ENCODE measurements at regions not wholly inside any gene's neighbourhood (a gene's known extent, or its start where the extent isn't known, plus 50 kb on each side); places are given as distances from the start of the nearest gene placed in this dataset.
A peak's percentile ranks its signal among the peaks of the same experiment; 100 is the strongest.
"Not testable (repeated sequence)": the region's sequence is repeated elsewhere in the genome, so short reads cannot be mapped to it uniquely, and the experiment has no call there.

GRCh38 chr20:58033026-58033536, 195.4 kb downstream of the ANKRD60 start:
- DNase-seq = no peak

- DNase-seq = no peak
Measured at GRCh38 chr20:58032599-58032998, 195.9 kb downstream of the ANKRD60 start.

- DNase-seq = not testable (repeated sequence)
Measured at GRCh38 chr20:58031350-58031749, 197.1 kb downstream of the ANKRD60 start.

- DNase-seq = no peak
Measured at GRCh38 chr20:58028123-58028522, 200.3 kb downstream of the ANKRD60 start.

GRCh38 chr20:58026361-58026760, 202.1 kb downstream of the ANKRD60 start:
- DNase-seq = no peak

- no peak for DNase-seq
Measured at GRCh38 chr20:58025233-58025632, 203.2 kb downstream of the ANKRD60 start.

GRCh38 chr20:58024241-58024721, 204.2 kb downstream of the ANKRD60 start:
- DNase-seq = no peak

- DNase-seq = no peak
Measured at GRCh38 chr20:58023781-58024180, 204.7 kb downstream of the ANKRD60 start.

- no peak for DNase-seq
Measured at GRCh38 chr20:58023346-58023745, 205.1 kb downstream of the ANKRD60 start.

- DNase-seq = no peak
Measured at GRCh38 chr20:58022711-58023110, 205.7 kb downstream of the ANKRD60 start.

- DNase-seq = no peak
Measured at GRCh38 chr20:58021481-58021880, 207.0 kb downstream of the ANKRD60 start.

GRCh38 chr20:58020656-58021454, 207.6 kb downstream of the ANKRD60 start:
- DNase-seq = no peak

- no peak for DNase-seq
Measured at GRCh38 chr20:58019850-58020625, 208.4 kb downstream of the ANKRD60 start.

- no peak for DNase-seq
Measured at GRCh38 chr20:58019027-58019849, 209.2 kb downstream of the ANKRD60 start.

- DNase-seq = no peak
Measured at GRCh38 chr20:58018590-58018989, 209.9 kb downstream of the ANKRD60 start.

- no peak for DNase-seq
Measured at GRCh38 chr20:58017970-58018530, 210.4 kb downstream of the ANKRD60 start.

- DNase-seq = no peak
Measured at GRCh38 chr20:58017231-58017969, 211.1 kb downstream of the ANKRD60 start.

- DNase-seq = no peak
Measured at GRCh38 chr20:58016779-58017178, 211.7 kb downstream of the ANKRD60 start.

GRCh38 chr20:58014628-58015315, 213.7 kb downstream of the ANKRD60 start:
- peak in 1 of 2 donors; percentile 43 for DNase-seq

GRCh38 chr20:58012731-58013510, 215.5 kb downstream of the ANKRD60 start:
- DNase-seq = no peak
